H9 (cell line): ENCODE measurements at regions not wholly inside any gene's neighbourhood (a gene's known extent, or its start where the extent isn't known, plus 50 kb on each side); places are given as distances from the start of the nearest gene placed in this dataset.

ENCODE experiments used
- DNase-seq: peaks from one replicate; pipeline ENCODE4 v3.0.0-alpha.2; 2017
- H2AFZ ChIP-seq: one replicate; pipeline ENCODE4 v1.6.1; 2013; ENCODE audit warnings: mild to moderate bottlenecking, low read length, control low read depth, moderate library complexity
- H2AK5ac ChIP-seq: 2 replicates; pipeline ENCODE4 v1.6.1; 2013; ENCODE audit warnings: low read length, control low read depth, mixed read lengths; ENCODE audit not compliant: insufficient read length
- H2BK120ac ChIP-seq: one replicate; pipeline ENCODE4 v1.6.1; 2013; ENCODE audit warnings: low read depth, mild to moderate bottlenecking, low read length, control low read depth, inconsistent platforms; ENCODE audit not compliant: poor library complexity, severe bottlenecking
- H2BK12ac ChIP-seq: 2 replicates; pipeline ENCODE4 v1.6.1; 2013; ENCODE audit warnings: low read length, control low read depth, mixed read lengths, low read depth; ENCODE audit not compliant: insufficient read length
- H2BK15ac ChIP-seq: 2 replicates; pipeline ENCODE4 v1.6.1; 2013; ENCODE audit warnings: low read depth, low read length, control low read depth
- H2BK20ac ChIP-seq: one replicate; pipeline ENCODE4 v1.6.1; 2013; ENCODE audit warnings: low read depth, mild to moderate bottlenecking, low read length, control low read depth, inconsistent platforms; ENCODE audit not compliant: poor library complexity, severe bottlenecking
- H2BK5ac ChIP-seq: 2 replicates; pipeline ENCODE4 v1.6.1; 2013; ENCODE audit warnings: low read length, control low read depth, mixed read lengths; ENCODE audit not compliant: insufficient read length
- H3K14ac ChIP-seq: 2 replicates; pipeline ENCODE4 v1.6.1; 2013; ENCODE audit warnings: low read length, control low read depth; ENCODE audit not compliant: insufficient read depth
- H3K18ac ChIP-seq: 2 replicates; pipeline ENCODE4 v1.6.1; 2013; ENCODE audit warnings: low read depth, mild to moderate bottlenecking, mixed read lengths, low read length, control low read depth; ENCODE audit not compliant: insufficient read length
- H3K23ac ChIP-seq: 2 replicates; pipeline ENCODE4 v1.6.1; 2013; ENCODE audit warnings: low read length, control low read depth, mixed read lengths, low read depth; ENCODE audit not compliant: insufficient read length
- H3K23me2 ChIP-seq: 2 replicates; pipeline ENCODE4 v1.6.1; 2013; ENCODE audit warnings: low read depth, mild to moderate bottlenecking, mixed read lengths, low read length, control low read depth; ENCODE audit not compliant: insufficient read length, poor library complexity, severe bottlenecking
- H3K27ac ChIP-seq: 2 replicates; pipeline ENCODE4 v1.5.1; 2013; ENCODE audit warnings: low read length, control low read depth, mixed read lengths, low read depth; ENCODE audit not compliant: insufficient read length
- H3K27me3 ChIP-seq: 2 replicates; pipeline ENCODE4 v1.6.1; 2013; ENCODE audit warnings: low read length, control low read depth, inconsistent platforms; ENCODE audit not compliant: insufficient read depth
- H3K4ac ChIP-seq: 2 replicates; pipeline ENCODE4 v1.6.1; 2013; ENCODE audit warnings: low read depth, mild to moderate bottlenecking, control low read depth, inconsistent platforms, low read length, moderate library complexity
- H3K4me1 ChIP-seq: 2 replicates; pipeline ENCODE4 v1.6.1; 2013; ENCODE audit warnings: low read length, control low read depth, inconsistent platforms; ENCODE audit not compliant: insufficient read depth
- H3K4me2 ChIP-seq: 2 replicates; pipeline ENCODE4 v1.6.1; 2013; ENCODE audit warnings: low read length, control low read depth, mixed read lengths; ENCODE audit not compliant: insufficient read length, insufficient read depth
- H3K56ac ChIP-seq: 2 replicates; pipeline ENCODE4 v1.6.1; 2013; ENCODE audit warnings: low read depth, mild to moderate bottlenecking, mixed read lengths, low read length, control low read depth; ENCODE audit not compliant: insufficient read length
- H3K79me1 ChIP-seq: 2 replicates; pipeline ENCODE4 v1.6.1; 2013; ENCODE audit warnings: low read depth, mild to moderate bottlenecking, moderate library complexity, low read length, control low read depth, inconsistent platforms; ENCODE audit not compliant: insufficient read depth, poor library complexity, severe bottlenecking
- H3K79me2 ChIP-seq: 2 replicates; pipeline ENCODE4 v1.6.1; 2013; ENCODE audit warnings: low read length, control low read depth, inconsistent platforms; ENCODE audit not compliant: insufficient read depth
- H3K9ac ChIP-seq: 2 replicates; pipeline ENCODE4 v1.6.1; 2013; ENCODE audit warnings: low read length, control low read depth, mixed read lengths; ENCODE audit not compliant: insufficient read length; ENCODE audit errors: extremely low read depth
- H3K9me3 ChIP-seq: one replicate; pipeline ENCODE4 v1.6.1; 2013; ENCODE audit warnings: low read depth, low read length, inconsistent platforms; ENCODE audit not compliant: control insufficient read depth
- H3T11ph ChIP-seq: one replicate; pipeline ENCODE4 v1.6.1; 2013; ENCODE audit warnings: mild to moderate bottlenecking, low read length, control low read depth, inconsistent platforms
- H4K20me1 ChIP-seq: one replicate; pipeline ENCODE4 v1.6.1; 2013; ENCODE audit not compliant: control insufficient read depth, insufficient read length, insufficient read depth
- H4K5ac ChIP-seq: 2 replicates; pipeline ENCODE4 v1.6.1; 2013; ENCODE audit warnings: low read depth, mild to moderate bottlenecking, mixed read lengths, low read length, control low read depth; ENCODE audit not compliant: insufficient read length
- H4K8ac ChIP-seq: replicated peaks from 2 replicates; pipeline ENCODE4 v1.6.1; 2013; ENCODE audit warnings: low read length, control low read depth, mixed read lengths, low read depth; ENCODE audit not compliant: insufficient read length
- H4K91ac ChIP-seq: 2 replicates; pipeline ENCODE4 v1.6.1; 2013; ENCODE audit warnings: low read depth, mild to moderate bottlenecking, moderate library complexity, mixed read lengths, low read length, control low read depth; ENCODE audit not compliant: insufficient read length
- H3K27ac Mint-ChIP-seq, 3 experiments: 2 replicates in 2 of 3; 3 replicates in 1 of 3; pipeline ENCODE4 v1.8.0; 2020 to 2021; ENCODE audit warnings: mixed read lengths in 3 of 3, mild to moderate bottlenecking in 1 of 3, moderate library complexity in 1 of 3
- H3K27me3 Mint-ChIP-seq: 2 replicates; pipeline ENCODE4 v1.8.0; 2021; ENCODE audit warnings: low read depth, mild to moderate bottlenecking, moderate library complexity, mixed read lengths
- H3K36me3 Mint-ChIP-seq, 3 experiments: 2 replicates in 2 of 3; 3 replicates in 1 of 3; pipeline ENCODE4 v1.8.0; 2020 to 2021; ENCODE audit warnings: low read depth in 3 of 3, mixed read lengths in 3 of 3; ENCODE audit not compliant: insufficient read depth in 1 of 3
- H3K4me1 Mint-ChIP-seq, 2 experiments: 2 replicates each; pipeline ENCODE4 v1.8.0; 2020; ENCODE audit warnings: mixed read lengths in 2 of 2
- H3K4me3 Mint-ChIP-seq, 2 experiments: 2 replicates in 1 of 2; 3 replicates in 1 of 2; pipeline ENCODE4 v1.8.0; 2020 to 2021; ENCODE audit warnings: mild to moderate bottlenecking in 2 of 2, mixed read lengths in 2 of 2, moderate library complexity in 1 of 2
- H3K9me3 Mint-ChIP-seq, 2 experiments: 2 replicates in 1 of 2; 3 replicates in 1 of 2; pipeline ENCODE4 v1.8.0; 2020; ENCODE audit warnings: mild to moderate bottlenecking in 2 of 2, mixed read lengths in 2 of 2, moderate library complexity in 1 of 2
- CTCF ChIP-seq: fragments of 200-600 bp; sonication (generic); conservative IDR thresholded peaks from 3 replicates; pipeline ENCODE4 v1.8.0; 2021; ENCODE audit warnings: antibody characterized with exemption, mild to moderate bottlenecking
- WGBS: extraction: QIAGEN DNeasy Blood & Tissue Kit; methylation state at CpG from one replicate; pipeline ENCODE4 v1.1.7; 2013; ENCODE audit warnings: missing lambda C conversion rate, low lambda C conversion rate, mixed read lengths; ENCODE audit not compliant: insufficient read length; ENCODE audit errors: extremely low coverage; 5-methylcytosine and 5-hydroxymethylcytosine counted together

GRCh38 chr11:42707541-42707940, 604.3 kb upstream of the API5 start:
- WGBS = no CpG with 5 or more reads among the region's 2 CpGs
- no peak overlapping the region for H2BK12ac ChIP-seq
- no peaks in the 10 kb centered on the region for H3K27me3 Mint-ChIP-seq

More at GRCh38 chr11:42707541-42707940, 604.3 kb upstream of the API5 start:
- Histone ChIP-seq H2BK120ac (no peak overlapping the region), H2BK20ac (no peak overlapping the region), H3K79me1 (no peaks in the 10 kb centered on the region), H3K4me1 (no peaks in the 10 kb centered on the region), H3K18ac (no peak overlapping the region), H3K23ac (no peak overlapping the region), H2BK5ac (no peak overlapping the region), H3K4me2 (no peak overlapping the region), H3K4ac (no peak overlapping the region), H2AK5ac (no peak overlapping the region), H4K5ac (no peak overlapping the region), H3K23me2 (no peaks in the 10 kb centered on the region), H3K14ac (no peak overlapping the region), H3K27me3 (no peaks in the 10 kb centered on the region), H3K27ac (no peak overlapping the region), H3K9ac (no peak overlapping the region), H4K20me1 (no peaks in the 10 kb centered on the region), H3K9me3 (no peaks in the 10 kb centered on the region), H3K56ac (no peak overlapping the region), H2AFZ (no peak overlapping the region), H3K79me2 (no peaks in the 10 kb centered on the region), H3T11ph (no peak overlapping the region), H4K8ac (no peak overlapping the region), H4K91ac (no peak overlapping the region), H2BK15ac (no peak overlapping the region)
- H3K4me3 Mint-ChIP-seq = no peak overlapping the region
- H3K36me3 Mint-ChIP-seq = no peaks in the 10 kb centered on the region
- no peak overlapping the region for H3K27ac Mint-ChIP-seq
- peaks cover 0 to under 1% of the 10 kb centered on the region in 2 experiments; a peak in 2 of 4 replicates for H3K4me1 Mint-ChIP-seq
- no peak for TF ChIP-seq CTCF
- no peaks in the 10 kb centered on the region; a peak in 1 of 5 replicates for H3K9me3 Mint-ChIP-seq
- no peak for DNase-seq
